Esophagus muscularis mucosa (tissue), 4 donors: ENCODE measurements at regions not wholly inside any gene's neighbourhood (a gene's known extent, or its start where the extent isn't known, plus 50 kb on each side); places are given as distances from the start of the nearest gene placed in this dataset.

ENCODE experiments used
- CTCF ChIP-seq, 3 experiments: fragments of 200-600 bp in 2 of 3; fragments of 450-650 bp in 1 of 3; sonication (generic) in 2 of 3; IDR thresholded peaks; one replicate each; pipeline ENCODE4 v1.5.1; 2017 to 2019; ENCODE audit warnings: antibody characterized with exemption in 3 of 3, mild to moderate bottlenecking in 2 of 3, moderate library complexity in 1 of 3
- EP300 ChIP-seq: sonication (generic); formaldehyde crosslinking; IDR thresholded peaks from one replicate; pipeline ENCODE4 v1.6.1; 2017; ENCODE audit warnings: antibody characterized with exemption
- POLR2A ChIP-seq: fragments of 450-650 bp; IDR thresholded peaks from one replicate; pipeline ENCODE4 v1.6.1; 2017; ENCODE audit warnings: antibody characterized with exemption, moderate library complexity, mild to moderate bottlenecking, low read depth
- POLR2AphosphoS5 ChIP-seq, 2 donors: sonication (generic); formaldehyde crosslinking; IDR thresholded peaks; one replicate each; pipeline ENCODE4 v1.6.1; 2017; ENCODE audit warnings: antibody characterized with exemption in 2 of 2

- TF ChIP-seq CTCF (IDR thresholded peaks at IDR 0.05) (no peak), POLR2A (no peak), EP300 (no peak), POLR2AphosphoS5 (IDR thresholded peaks at IDR 0.05) (no peak)
Observed at GRCh38 chr5:34585601-34586104, 70.5 kb upstream of the RAI14 start.
